ENCODE measurements at regions not wholly inside any gene's neighbourhood (a gene's known extent, or its start where the extent isn't known, plus 50 kb on each side); places are given as distances from the start of the nearest gene placed in this dataset.

- H3K36me3 ChIP-seq (replicated peaks; ENCODE audit: insufficient read depth, low read length) = no peaks in the 10 kb centered on the region
- no peak overlapping the region for H3K4me3 ChIP-seq (ENCODE audit: low read length)
- no peak overlapping the region for H3K9ac ChIP-seq (ENCODE audit: low read length)
- H3K4me2 ChIP-seq (ENCODE audit: low read depth, low read length) = no peak overlapping the region
- H3K27me3 ChIP-seq (replicated peaks; ENCODE audit: insufficient read depth, low read length) = no peaks in the 10 kb centered on the region
- H3K9me3 ChIP-seq (replicated peaks; ENCODE audit: insufficient read depth, low read length) = no peaks in the 10 kb centered on the region
- TF ChIP-seq CTCF (IDR thresholded peaks at IDR 0.05; ENCODE audit: low read length) (no peak), EZH2phosphoT487 (IDR thresholded peaks at IDR 0.05; ENCODE audit: low read length) (no peak), EZH2 (optimal IDR thresholded peaks at IDR 0.05; ENCODE audit: low read depth, low read length) (no peak)
- no peak for DNase-seq
- no peaks in the 10 kb centered on the region for H4K20me1 ChIP-seq (ENCODE audit: insufficient read depth, low read length)
- H3F3A ChIP-seq (ENCODE audit: insufficient read depth, low read length) = no peaks in the 10 kb centered on the region
- no peak overlapping the region for H3K27ac ChIP-seq (ENCODE audit: low read length)
- no peaks in the 10 kb centered on the region for H3K9me2 ChIP-seq (replicated peaks; ENCODE audit: insufficient read depth, low read length)
- H3K79me2 ChIP-seq (ENCODE audit: low read length) = no peaks in the 10 kb centered on the region
- H3K4me1 ChIP-seq (ENCODE audit: low read length) = no peaks in the 10 kb centered on the region
- no peak overlapping the region for H2AFZ ChIP-seq (ENCODE audit: low read length)
Measured at GRCh38 chr13:67934617-67935330, 704.6 kb upstream of the PCDH9 start.

GRCh38 chr13:67932991-67933390 lies 702.9 kb upstream of the PCDH9 start:
- Histone ChIP-seq H3K27me3 (replicated peaks; ENCODE audit: insufficient read depth, low read length) (no peaks in the 10 kb centered on the region), H4K20me1 (ENCODE audit: insufficient read depth, low read length) (no peaks in the 10 kb centered on the region), H3K9me2 (replicated peaks; ENCODE audit: insufficient read depth, low read length) (no peaks in the 10 kb centered on the region), H3K9ac (ENCODE audit: low read length) (no peak overlapping the region), H3K79me2 (ENCODE audit: low read length) (no peaks in the 10 kb centered on the region), H3K4me2 (ENCODE audit: low read depth, low read length) (no peak overlapping the region), H3F3A (ENCODE audit: insufficient read depth, low read length) (no peaks in the 10 kb centered on the region), H3K9me3 (replicated peaks; ENCODE audit: insufficient read depth, low read length) (no peaks in the 10 kb centered on the region), H3K27ac (ENCODE audit: low read length) (no peak overlapping the region), H2AFZ (ENCODE audit: low read length) (no peak overlapping the region), H3K4me1 (ENCODE audit: low read length) (no peaks in the 10 kb centered on the region), H3K36me3 (replicated peaks; ENCODE audit: insufficient read depth, low read length) (no peaks in the 10 kb centered on the region), H3K4me3 (ENCODE audit: low read length) (no peak overlapping the region)
- no peak for DNase-seq
- no peak for TF ChIP-seq EZH2 (optimal IDR thresholded peaks at IDR 0.05; ENCODE audit: low read depth, low read length)
- TF ChIP-seq EZH2phosphoT487 (IDR thresholded peaks at IDR 0.05; ENCODE audit: low read length) = no peak

GRCh38 chr13:67917291-67917987 lies 687.3 kb upstream of the PCDH9 start:
- TF ChIP-seq CTCF (IDR thresholded peaks at IDR 0.05; ENCODE audit: low read length) = no peak
- H3K79me2 ChIP-seq (ENCODE audit: low read length) = no peaks in the 10 kb centered on the region
- H4K20me1 ChIP-seq (ENCODE audit: insufficient read depth, low read length) = no peaks in the 10 kb centered on the region
- H3K9me3 ChIP-seq (replicated peaks; ENCODE audit: insufficient read depth, low read length) = no peaks in the 10 kb centered on the region
- no peaks in the 10 kb centered on the region for H3F3A ChIP-seq (ENCODE audit: insufficient read depth, low read length)
- no peaks in the 10 kb centered on the region for H3K27me3 ChIP-seq (replicated peaks; ENCODE audit: insufficient read depth, low read length)
- H3K4me1 ChIP-seq (ENCODE audit: low read length) = no peaks in the 10 kb centered on the region
- no peaks in the 10 kb centered on the region for H3K36me3 ChIP-seq (replicated peaks; ENCODE audit: insufficient read depth, low read length)
- no peak for DNase-seq
- no peaks in the 10 kb centered on the region for H3K9me2 ChIP-seq (replicated peaks; ENCODE audit: insufficient read depth, low read length)
- no peak overlapping the region for H3K4me2 ChIP-seq (ENCODE audit: low read depth, low read length)
- H3K9ac ChIP-seq (ENCODE audit: low read length) = no peak overlapping the region
- no peak overlapping the region for H3K4me3 ChIP-seq (ENCODE audit: low read length)
- no peak overlapping the region for H3K27ac ChIP-seq (ENCODE audit: low read length)
- no peak overlapping the region for H2AFZ ChIP-seq (ENCODE audit: low read length)

- Histone ChIP-seq H4K20me1 (ENCODE audit: insufficient read depth, low read length) (no peaks in the 10 kb centered on the region), H3K79me2 (ENCODE audit: low read length) (no peaks in the 10 kb centered on the region), H3K4me2 (ENCODE audit: low read depth, low read length) (no peak overlapping the region), H3K9me3 (replicated peaks; ENCODE audit: insufficient read depth, low read length) (no peaks in the 10 kb centered on the region), H3K4me3 (ENCODE audit: low read length) (no peak overlapping the region), H3K9me2 (replicated peaks; ENCODE audit: insufficient read depth, low read length) (no peaks in the 10 kb centered on the region), H3F3A (ENCODE audit: insufficient read depth, low read length) (no peaks in the 10 kb centered on the region), H2AFZ (ENCODE audit: low read length) (no peak overlapping the region), H3K36me3 (replicated peaks; ENCODE audit: insufficient read depth, low read length) (no peaks in the 10 kb centered on the region), H3K9ac (ENCODE audit: low read length) (no peak overlapping the region), H3K4me1 (ENCODE audit: low read length) (no peaks in the 10 kb centered on the region), H3K27me3 (replicated peaks; ENCODE audit: insufficient read depth, low read length) (no peaks in the 10 kb centered on the region), H3K27ac (ENCODE audit: low read length) (no peak overlapping the region)
- no peak for TF ChIP-seq CTCF (IDR thresholded peaks at IDR 0.05; ENCODE audit: low read length)
- no peak for TF ChIP-seq EZH2 (optimal IDR thresholded peaks at IDR 0.05; ENCODE audit: low read depth, low read length)
- no peak for TF ChIP-seq EZH2phosphoT487 (IDR thresholded peaks at IDR 0.05; ENCODE audit: low read length)
- no peak for DNase-seq
Measured at GRCh38 chr13:67916650-67917049, 686.5 kb upstream of the PCDH9 start.
